Fibroblast of villous mesenchyme (primary cell): ENCODE measurements at regions not wholly inside any gene's neighbourhood (a gene's known extent, or its start where the extent isn't known, plus 50 kb on each side); places are given as distances from the start of the nearest gene placed in this dataset.
A peak's percentile ranks its signal among the peaks of the same experiment; 100 is the strongest.

Source experiments
- DNase-seq: peaks from one replicate; pipeline ENCODE4 v3.0.0-alpha.2; 2010; ENCODE audit warnings: low read depth
- H3K4me3 ChIP-seq: 2 replicates; pipeline ENCODE4 v1.5.1; 2011; ENCODE audit warnings: low read depth, mild to moderate bottlenecking, low read length
- CTCF ChIP-seq: IDR thresholded peaks from 2 replicates; pipeline ENCODE4 v1.5.1; 2012; ENCODE audit warnings: low read depth, mild to moderate bottlenecking, low read length; ENCODE audit not compliant: insufficient read depth

GRCh38 chr14:34218881-34219280, 243.2 kb downstream of the SPTSSA start:
- no peak for TF ChIP-seq CTCF
- H3K4me3 ChIP-seq: no peak overlapping the region
- peak; percentile 57 for DNase-seq

DNA sequence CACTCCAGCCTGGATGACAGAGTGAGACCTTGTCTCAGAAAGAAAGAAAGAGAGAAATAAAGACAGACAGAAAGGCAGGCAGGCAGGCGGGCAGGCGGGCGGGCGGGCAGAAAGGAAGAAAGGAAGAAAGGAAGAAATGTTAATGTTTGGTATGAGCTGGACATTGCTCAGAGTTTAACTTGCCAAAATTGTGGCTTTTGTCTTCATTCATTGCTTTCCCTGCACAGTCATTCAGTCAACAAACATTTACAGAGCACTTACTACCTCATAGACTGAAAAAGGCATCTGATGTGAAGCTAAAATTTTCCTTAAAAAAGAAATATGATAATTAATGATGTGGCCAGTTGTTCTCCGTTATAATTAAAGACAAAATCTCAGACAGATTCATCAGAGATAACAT, 247.1 kb downstream of the SPTSSA start:
- H3K4me3 ChIP-seq: no peak overlapping the region
- no peak for DNase-seq
- no peak for TF ChIP-seq CTCF

DNA sequence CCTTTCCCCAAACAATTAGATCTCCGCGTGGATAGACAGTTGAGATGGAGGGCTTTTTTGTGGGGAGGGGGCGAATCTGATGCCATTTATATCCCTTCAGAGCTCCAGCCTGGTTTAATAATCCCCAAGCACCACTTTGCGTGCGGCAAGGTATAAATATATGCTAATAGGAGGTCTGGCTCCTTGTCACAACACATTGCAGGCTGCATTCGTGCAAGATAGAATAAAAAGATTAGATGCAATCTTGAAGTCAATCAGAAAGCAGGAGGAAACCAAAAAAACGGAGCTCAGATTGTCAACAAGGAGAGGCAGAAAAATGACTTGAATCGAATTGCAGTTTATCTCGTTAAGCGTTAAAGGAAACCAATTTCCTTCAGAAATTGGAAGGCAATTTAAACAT, 248.7 kb downstream of the SPTSSA start:
- DNase-seq: no peak
- no peak overlapping the region for H3K4me3 ChIP-seq
- no peak for TF ChIP-seq CTCF

DNA sequence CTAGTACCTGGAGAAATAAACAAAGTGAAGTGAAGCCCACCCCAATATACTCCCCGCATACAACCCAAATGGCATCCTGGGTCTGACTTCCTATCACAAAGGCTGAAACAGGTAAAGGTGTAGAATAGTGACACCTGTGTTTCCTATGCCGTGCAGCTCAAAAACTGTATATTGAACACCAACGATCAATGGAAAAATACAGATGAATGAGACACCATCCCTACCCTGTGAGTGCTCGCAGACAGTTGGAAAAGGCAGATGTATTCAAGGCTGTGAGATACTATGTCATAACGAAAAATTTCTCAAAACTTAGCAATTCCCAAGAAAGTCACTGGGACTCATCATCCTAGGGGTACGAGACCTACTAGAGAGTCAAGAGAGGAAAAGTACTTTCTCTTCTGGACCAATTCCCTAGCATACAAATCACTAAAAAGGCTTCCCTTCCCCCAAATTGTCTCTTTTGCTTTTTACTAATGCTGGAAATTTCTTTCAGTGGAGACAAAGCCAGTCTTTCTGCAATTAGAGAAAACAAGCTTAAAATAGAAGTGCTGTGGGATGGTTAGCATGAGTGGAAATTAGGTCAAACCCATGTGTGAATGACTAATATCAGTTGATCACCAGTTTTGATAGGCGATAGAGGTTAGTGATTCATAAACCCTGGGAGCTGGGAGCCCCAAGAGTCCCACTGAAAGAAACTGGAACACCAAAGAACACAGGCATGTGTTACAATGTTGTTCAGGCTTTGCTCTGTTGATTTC, 249.7 kb downstream of the SPTSSA start:
- TF ChIP-seq CTCF: no peak
- no peak overlapping the region for H3K4me3 ChIP-seq
- no peak for DNase-seq

- H3K4me3 ChIP-seq: no peak overlapping the region
- TF ChIP-seq CTCF: no peak
- no peak for DNase-seq
These were observed 250.3 kb downstream of the SPTSSA start for GRCh38 chr14:34211732-34212131.

GRCh38 chr14:34208532-34208931, 253.5 kb downstream of the SPTSSA start:
- no peak overlapping the region for H3K4me3 ChIP-seq
- TF ChIP-seq CTCF: no peak
- no peak for DNase-seq

DNA sequence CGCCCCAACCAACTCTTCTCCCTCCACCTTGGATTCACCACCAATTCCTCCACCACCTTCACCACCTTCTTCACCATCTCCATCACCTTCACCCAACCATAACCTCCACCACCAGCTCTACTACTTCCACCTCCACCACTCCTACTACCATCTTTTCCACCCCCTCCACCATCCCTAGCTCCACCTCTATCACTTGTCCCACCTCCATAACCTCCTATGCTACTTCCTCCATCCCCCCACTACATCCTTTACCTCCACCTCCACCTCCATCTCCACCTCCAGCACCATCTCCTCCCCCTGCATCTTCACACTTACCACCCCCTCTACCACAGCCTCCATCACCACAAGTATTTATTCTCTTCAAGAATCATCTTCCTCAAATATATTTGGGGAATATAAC, 254.9 kb upstream of the EGLN3 start:
- DNase-seq: no peak
- no peak for TF ChIP-seq CTCF
- H3K4me3 ChIP-seq: no peak overlapping the region
